Stimulated activated CD4-positive, alpha-beta T cell treated with anti-CD3 and anti-CD28 coated beads, Interleukin-1b, Interleukin-23, amount 100 ng/mL, for 24 hours (primary cell): ENCODE measurements at regions not wholly inside any gene's neighbourhood (a gene's known extent, or its start where the extent isn't known, plus 50 kb on each side); places are given as distances from the start of the nearest gene placed in this dataset.

Experiments used
- DNase-seq, 4 experiments: peaks; one replicate each; pipeline ENCODE4 v3.0.0-alpha.2; 2020; ENCODE audit warnings: low read depth in 4 of 4, low spot score in 1 of 4

- DNase-seq: no peak
Observed at GRCh38 chr15:70337277-70338186, 239.8 kb upstream of the TLE3 start.

DNA sequence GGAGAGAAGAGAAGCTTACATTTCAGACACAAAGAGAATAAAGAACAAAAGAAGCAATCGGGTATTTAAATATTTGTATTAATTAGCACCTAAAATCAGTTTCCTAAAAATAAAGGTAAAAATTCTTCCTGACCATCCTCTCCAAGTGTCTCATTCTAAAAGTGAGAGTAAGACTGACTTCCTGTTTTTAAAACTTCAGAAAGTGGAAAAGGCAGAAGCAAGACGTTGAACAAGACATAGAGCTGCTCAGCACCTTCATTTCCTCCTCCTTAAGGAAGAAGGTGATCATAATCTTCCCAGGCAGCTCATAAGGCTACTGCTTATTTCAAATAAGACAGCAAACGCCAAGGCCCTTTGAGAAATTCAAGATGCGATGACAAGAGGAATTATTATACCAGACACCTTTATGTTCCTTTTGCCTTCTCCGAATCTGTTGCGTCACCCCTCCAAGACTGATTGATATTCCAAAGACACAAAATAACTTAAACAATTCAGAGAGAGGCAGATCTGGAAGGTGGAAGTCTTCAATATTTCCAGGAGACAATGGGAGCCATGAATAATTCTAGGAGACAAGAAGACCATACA lies 238.8 kb upstream of the TLE3 start:
- no peak for DNase-seq

DNA sequence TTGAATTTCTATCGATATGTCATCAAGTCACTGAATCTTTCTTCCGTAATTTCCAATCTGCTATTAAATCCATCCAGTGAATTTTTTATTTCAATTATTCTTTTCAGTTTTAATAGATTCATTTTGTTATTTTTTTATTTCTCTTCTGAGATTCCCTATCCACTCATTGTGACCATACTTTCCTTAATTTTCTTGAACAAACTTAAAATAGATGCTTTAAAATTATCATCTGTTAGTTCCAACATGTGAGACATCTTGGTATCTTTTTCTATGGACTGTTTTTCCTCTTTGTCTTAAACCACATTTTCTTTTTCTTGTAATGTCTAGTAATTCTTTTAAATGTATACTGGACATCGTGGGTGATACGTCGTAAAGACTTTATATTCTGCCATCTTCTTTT lies 236.6 kb upstream of the TLE3 start:
- no peak for DNase-seq

GRCh38 chr15:70329179-70329578 lies 231.5 kb upstream of the TLE3 start:
- no peak for DNase-seq

GRCh38 chr15:70328679-70329115 lies 231.0 kb upstream of the TLE3 start:
- DNase-seq: no peak

GRCh38 chr15:70327856-70328678 lies 230.3 kb upstream of the TLE3 start:
- no peak for DNase-seq

GRCh38 chr15:70327328-70327855 lies 229.7 kb upstream of the TLE3 start:
- DNase-seq: no peak

- DNase-seq: no peak
Observed at GRCh38 chr15:70324001-70324974, 226.6 kb upstream of the TLE3 start.

- no peak for DNase-seq
Observed at GRCh38 chr15:70323111-70323851, 225.6 kb upstream of the TLE3 start.

DNA sequence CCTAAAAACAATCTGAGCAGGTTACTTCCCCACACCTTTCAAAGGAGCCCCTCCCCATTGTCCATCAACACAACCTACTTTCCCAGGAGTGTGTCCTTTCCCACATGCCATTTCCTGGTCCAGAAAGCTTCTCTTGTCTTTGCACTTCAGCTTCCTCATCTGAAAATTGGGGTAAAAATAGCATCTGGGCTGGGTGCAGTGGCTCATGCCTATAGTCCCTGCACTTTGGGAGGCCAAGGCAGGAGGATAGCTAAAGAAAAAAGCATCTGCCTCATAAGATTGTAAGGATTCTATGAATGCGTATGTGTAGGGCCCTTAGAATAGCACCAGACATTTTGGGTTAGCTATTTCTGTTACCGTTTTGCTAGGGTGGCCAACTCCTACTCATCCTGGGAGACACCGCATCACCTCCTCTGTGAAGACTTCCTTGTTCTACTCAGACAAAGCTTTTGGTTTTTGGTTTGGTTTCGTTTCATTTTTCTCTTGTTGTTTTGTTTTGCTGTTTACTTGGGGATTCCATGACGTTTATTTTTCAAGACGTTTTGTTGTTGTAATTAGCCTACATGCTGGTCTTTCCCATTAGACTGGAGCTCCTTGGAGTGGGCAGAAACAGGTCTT lies 224.4 kb upstream of the TLE3 start:
- DNase-seq: no peak

GRCh38 chr15:70321172-70321819 lies 223.6 kb upstream of the TLE3 start:
- DNase-seq: no peak

- DNase-seq: no peak
Observed at GRCh38 chr15:70320482-70320881, 222.8 kb upstream of the TLE3 start.

- DNase-seq: no peak
Observed at GRCh38 chr15:70320077-70320476, 222.4 kb upstream of the TLE3 start.

- no peak for DNase-seq
Observed at GRCh38 chr15:70319466-70319865, 221.7 kb upstream of the TLE3 start.

- DNase-seq: no peak
Observed at GRCh38 chr15:70318594-70319465, 221.1 kb upstream of the TLE3 start.

GRCh38 chr15:70316059-70316600 lies 218.4 kb upstream of the TLE3 start:
- no peak for DNase-seq

DNA sequence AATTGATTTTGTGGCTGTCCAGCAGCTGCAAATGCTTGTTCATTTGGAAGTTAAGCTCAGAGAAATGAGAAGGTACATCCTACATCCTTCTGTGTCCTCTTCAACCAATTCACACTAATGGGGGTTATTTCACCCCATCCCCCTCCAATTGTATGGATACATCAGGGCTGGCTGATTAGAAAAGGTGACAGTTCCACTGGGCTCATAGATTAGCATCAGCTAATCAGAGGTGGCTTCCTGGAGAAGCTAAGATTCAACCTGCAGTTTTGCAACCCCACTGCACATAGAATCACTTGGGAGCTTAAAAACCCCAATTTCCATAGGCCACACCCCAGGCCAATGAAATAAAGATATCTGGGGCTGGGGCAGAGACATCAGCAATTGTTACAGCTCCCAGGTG lies 217.7 kb upstream of the TLE3 start:
- no peak for DNase-seq
